GM06990 (cell line): ENCODE measurements at regions not wholly inside any gene's neighbourhood (a gene's known extent, or its start where the extent isn't known, plus 50 kb on each side); places are given as distances from the start of the nearest gene placed in this dataset.

Experiments used
- DNase-seq: peaks from one replicate; pipeline ENCODE4 v3.0.0-alpha.2; 2011; ENCODE audit not compliant: insufficient read length; ENCODE audit errors: extremely low read depth
- H3K27me3 ChIP-seq: replicated peaks from 2 replicates; pipeline ENCODE4 v1.6.0; 2011; ENCODE audit warnings: low read length; ENCODE audit not compliant: control insufficient read depth, insufficient read depth
- H3K36me3 ChIP-seq: 2 replicates; pipeline ENCODE4 v1.5.1; 2011; ENCODE audit warnings: low read length; ENCODE audit not compliant: control insufficient read depth, insufficient read depth
- H3K4me3 ChIP-seq: replicated peaks from 2 replicates; pipeline ENCODE4 v1.5.1; 2011; ENCODE audit warnings: low read depth, mild to moderate bottlenecking, control low read depth, low read length
- TF ChIP-seq, protein P1 (sequence below): IDR thresholded peaks from 2 replicates; pipeline ENCODE4 v1.5.1; 2011; ENCODE audit warnings: low read length, control low read depth, mild to moderate bottlenecking, inconsistent platforms; ENCODE audit not compliant: insufficient read depth, poor library complexity, severe bottlenecking

DNA sequence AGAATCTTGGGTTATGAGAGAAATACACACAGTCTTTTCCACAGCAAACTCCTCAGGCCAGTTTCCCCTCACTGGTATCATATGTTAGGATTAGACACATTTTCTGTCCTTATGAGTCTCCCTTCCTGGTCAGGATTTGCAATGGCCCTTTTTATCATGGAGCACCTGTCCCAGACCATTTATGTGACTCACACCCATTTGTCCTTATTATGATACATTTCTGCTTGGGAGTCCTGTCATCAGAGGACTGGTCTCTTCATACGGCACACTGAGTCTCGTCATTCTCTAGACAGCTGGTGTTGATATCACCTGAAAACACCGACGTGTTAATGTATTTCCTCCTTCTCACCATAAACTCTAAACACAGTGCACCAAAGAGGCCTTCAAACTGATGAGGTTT is 105.0 kb upstream of the SYT6 start:
- TF ChIP-seq, protein P1, sequence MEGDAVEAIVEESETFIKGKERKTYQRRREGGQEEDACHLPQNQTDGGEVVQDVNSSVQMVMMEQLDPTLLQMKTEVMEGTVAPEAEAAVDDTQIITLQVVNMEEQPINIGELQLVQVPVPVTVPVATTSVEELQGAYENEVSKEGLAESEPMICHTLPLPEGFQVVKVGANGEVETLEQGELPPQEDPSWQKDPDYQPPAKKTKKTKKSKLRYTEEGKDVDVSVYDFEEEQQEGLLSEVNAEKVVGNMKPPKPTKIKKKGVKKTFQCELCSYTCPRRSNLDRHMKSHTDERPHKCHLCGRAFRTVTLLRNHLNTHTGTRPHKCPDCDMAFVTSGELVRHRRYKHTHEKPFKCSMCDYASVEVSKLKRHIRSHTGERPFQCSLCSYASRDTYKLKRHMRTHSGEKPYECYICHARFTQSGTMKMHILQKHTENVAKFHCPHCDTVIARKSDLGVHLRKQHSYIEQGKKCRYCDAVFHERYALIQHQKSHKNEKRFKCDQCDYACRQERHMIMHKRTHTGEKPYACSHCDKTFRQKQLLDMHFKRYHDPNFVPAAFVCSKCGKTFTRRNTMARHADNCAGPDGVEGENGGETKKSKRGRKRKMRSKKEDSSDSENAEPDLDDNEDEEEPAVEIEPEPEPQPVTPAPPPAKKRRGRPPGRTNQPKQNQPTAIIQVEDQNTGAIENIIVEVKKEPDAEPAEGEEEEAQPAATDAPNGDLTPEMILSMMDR, result no peak
- H3K36me3 ChIP-seq, result no peaks in the 10 kb centered on the region
- peaks cover 2% of the 10 kb centered on the region for H3K27me3 ChIP-seq
- H3K4me3 ChIP-seq, result no peak overlapping the region
- DNase-seq, result no peak

DNA sequence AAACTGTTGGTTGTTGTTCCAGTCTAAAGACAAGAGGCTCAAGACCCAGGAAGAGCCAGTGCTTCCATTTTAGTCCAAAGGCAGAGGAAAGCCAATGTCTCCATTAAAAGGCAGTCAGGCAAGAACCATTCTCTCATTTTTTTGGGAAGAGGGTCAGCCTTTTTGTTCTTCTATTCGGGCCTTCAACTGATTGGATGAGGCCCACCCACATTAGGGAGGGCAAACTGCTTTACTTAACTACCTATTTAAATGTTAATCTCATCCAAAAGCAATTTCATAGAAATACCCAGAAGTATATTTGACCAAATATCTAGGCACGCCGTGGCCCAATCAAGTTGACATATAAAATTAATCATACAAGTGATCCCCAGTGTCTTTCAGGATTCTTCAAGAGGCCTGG is 104.4 kb upstream of the SYT6 start:
- H3K36me3 ChIP-seq, result no peaks in the 10 kb centered on the region
- H3K4me3 ChIP-seq, result no peak overlapping the region
- DNase-seq, result no peak
- TF ChIP-seq, protein P1, result no peak
- peaks cover 2% of the 10 kb centered on the region for H3K27me3 ChIP-seq

DNA sequence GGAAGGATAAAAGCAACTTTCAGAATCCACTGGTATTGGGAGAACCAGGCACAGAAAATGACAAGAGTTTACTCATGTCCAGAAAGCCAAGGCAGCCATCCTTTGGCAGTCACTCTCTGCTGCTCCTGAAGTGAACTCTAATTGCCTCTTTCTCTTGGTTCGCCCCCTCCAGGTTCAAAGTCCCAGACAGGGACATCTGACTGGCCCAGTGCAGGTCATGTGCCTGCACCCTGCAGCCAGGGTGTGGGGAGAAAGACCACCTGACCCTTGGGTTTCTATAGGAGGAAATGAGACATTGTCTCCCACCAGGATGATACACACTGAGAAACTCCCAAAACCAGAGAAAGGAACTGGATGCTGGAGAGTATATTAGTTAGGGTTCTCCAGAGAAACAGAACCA is 103.9 kb upstream of the SYT6 start:
- H3K4me3 ChIP-seq, result no peak overlapping the region
- no peaks in the 10 kb centered on the region for H3K36me3 ChIP-seq
- H3K27me3 ChIP-seq, result peaks cover 2% of the 10 kb centered on the region
- no peak for DNase-seq
- TF ChIP-seq, protein P1, result no peak

- no peak overlapping the region for H3K4me3 ChIP-seq
- no peaks in the 10 kb centered on the region for H3K36me3 ChIP-seq
- TF ChIP-seq, protein P1, result no peak
- H3K27me3 ChIP-seq, result no peaks in the 10 kb centered on the region; the same call in 1 of the 2 replicates
- DNase-seq, result no peak
These were observed 100.2 kb upstream of the SYT6 start for GRCh38 chr1:114253900-114254299.

DNA sequence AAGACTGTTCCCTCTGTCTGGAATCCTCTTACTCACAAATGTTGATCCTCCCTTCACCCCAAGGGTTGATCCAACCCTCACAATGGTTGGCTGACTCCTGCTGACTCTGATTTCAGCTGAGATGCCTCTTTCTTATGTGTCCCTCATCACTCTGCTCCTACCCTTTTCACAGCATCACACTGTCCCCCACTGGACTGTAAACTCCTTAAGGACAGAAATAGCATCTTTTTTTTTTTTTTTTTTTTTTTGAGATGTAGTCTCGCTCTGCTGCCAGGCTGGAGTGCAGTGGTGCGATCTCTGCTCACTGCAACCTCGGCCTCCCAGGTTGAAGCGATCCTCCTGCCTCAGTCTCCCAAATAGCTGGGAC is 97.9 kb upstream of the SYT6 start:
- Histone ChIP-seq H3K36me3 (no peaks in the 10 kb centered on the region), H3K27me3 (no peaks in the 10 kb centered on the region), H3K4me3 (no peak overlapping the region)
- TF ChIP-seq, protein P1, result no peak
- no peak for DNase-seq
